ENCODE measurements at regions not wholly inside any gene's neighbourhood (a gene's known extent, or its start where the extent isn't known, plus 50 kb on each side); places are given as distances from the start of the nearest gene placed in this dataset.

- TF ChIP-seq CTCF (conservative IDR thresholded peaks at IDR 0.05; ENCODE audit: low read depth in 2 of 2) (no peak), POLR2AphosphoS5 (IDR thresholded peaks at IDR 0.05; ENCODE audit: low read depth) (no peak), CREB1 (CRISPR knock-in tag; IDR thresholded peaks at IDR 0.05; ENCODE audit: low read depth) (no peak), STAT1 (IDR thresholded peaks at IDR 0.05; ENCODE audit: unreplicated experiment) (no peak)
- TF ChIP-seq, protein P1, sequence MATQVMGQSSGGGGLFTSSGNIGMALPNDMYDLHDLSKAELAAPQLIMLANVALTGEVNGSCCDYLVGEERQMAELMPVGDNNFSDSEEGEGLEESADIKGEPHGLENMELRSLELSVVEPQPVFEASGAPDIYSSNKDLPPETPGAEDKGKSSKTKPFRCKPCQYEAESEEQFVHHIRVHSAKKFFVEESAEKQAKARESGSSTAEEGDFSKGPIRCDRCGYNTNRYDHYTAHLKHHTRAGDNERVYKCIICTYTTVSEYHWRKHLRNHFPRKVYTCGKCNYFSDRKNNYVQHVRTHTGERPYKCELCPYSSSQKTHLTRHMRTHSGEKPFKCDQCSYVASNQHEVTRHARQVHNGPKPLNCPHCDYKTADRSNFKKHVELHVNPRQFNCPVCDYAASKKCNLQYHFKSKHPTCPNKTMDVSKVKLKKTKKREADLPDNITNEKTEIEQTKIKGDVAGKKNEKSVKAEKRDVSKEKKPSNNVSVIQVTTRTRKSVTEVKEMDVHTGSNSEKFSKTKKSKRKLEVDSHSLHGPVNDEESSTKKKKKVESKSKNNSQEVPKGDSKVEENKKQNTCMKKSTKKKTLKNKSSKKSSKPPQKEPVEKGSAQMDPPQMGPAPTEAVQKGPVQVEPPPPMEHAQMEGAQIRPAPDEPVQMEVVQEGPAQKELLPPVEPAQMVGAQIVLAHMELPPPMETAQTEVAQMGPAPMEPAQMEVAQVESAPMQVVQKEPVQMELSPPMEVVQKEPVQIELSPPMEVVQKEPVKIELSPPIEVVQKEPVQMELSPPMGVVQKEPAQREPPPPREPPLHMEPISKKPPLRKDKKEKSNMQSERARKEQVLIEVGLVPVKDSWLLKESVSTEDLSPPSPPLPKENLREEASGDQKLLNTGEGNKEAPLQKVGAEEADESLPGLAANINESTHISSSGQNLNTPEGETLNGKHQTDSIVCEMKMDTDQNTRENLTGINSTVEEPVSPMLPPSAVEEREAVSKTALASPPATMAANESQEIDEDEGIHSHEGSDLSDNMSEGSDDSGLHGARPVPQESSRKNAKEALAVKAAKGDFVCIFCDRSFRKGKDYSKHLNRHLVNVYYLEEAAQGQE (IDR thresholded peaks at IDR 0.05; ENCODE audit: unreplicated experiment), result no peak
These were observed 162.4 kb upstream of the FMN2 start for GRCh38 chr1:239929317-239929716.

All from GM23338 (cell line).